ENCODE measurements at regions not wholly inside any gene's neighbourhood (a gene's known extent, or its start where the extent isn't known, plus 50 kb on each side); places are given as distances from the start of the nearest gene placed in this dataset.
"Not testable (repeated sequence)": the region's sequence is repeated elsewhere in the genome, so short reads cannot be mapped to it uniquely, and the experiment has no call there.

DNA sequence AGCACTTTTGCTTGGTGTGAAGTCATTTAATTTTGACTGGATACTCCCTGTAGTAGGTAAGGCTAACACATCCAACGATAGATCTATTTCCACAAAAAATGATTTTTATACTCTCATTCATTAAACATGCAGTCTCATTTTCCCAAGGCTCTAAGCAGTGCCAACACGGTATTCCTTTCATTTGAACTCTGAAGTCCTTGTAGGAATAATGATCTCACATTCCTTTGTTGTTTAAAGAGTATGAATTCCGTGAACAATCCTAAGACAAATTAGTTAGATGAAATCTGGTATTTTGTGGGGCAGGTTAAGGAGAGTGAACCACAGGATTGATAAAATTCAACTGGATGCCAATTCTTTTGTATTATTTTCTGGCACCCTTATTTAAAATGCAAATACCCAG, 66.6 kb downstream of the LACC1 start:
- no peak for DNase-seq
- Histone ChIP-seq H3K4me1 (no peaks in the 10 kb centered on the region), H3K36me3 (no peaks in the 10 kb centered on the region), H3K27me3 (no peaks in the 10 kb centered on the region), H3K4me3 (no peak overlapping the region), H3K27ac (no peak overlapping the region), H3K9me3 (no peaks in the 10 kb centered on the region)
- TF ChIP-seq POLR2A (IDR thresholded peaks at IDR 0.05) (no peak), EP300 (IDR thresholded peaks at IDR 0.05; ENCODE audit: low read depth) (no peak), POLR2AphosphoS5 (IDR thresholded peaks at IDR 0.05) (no peak)
- TF ChIP-seq, protein P1, sequence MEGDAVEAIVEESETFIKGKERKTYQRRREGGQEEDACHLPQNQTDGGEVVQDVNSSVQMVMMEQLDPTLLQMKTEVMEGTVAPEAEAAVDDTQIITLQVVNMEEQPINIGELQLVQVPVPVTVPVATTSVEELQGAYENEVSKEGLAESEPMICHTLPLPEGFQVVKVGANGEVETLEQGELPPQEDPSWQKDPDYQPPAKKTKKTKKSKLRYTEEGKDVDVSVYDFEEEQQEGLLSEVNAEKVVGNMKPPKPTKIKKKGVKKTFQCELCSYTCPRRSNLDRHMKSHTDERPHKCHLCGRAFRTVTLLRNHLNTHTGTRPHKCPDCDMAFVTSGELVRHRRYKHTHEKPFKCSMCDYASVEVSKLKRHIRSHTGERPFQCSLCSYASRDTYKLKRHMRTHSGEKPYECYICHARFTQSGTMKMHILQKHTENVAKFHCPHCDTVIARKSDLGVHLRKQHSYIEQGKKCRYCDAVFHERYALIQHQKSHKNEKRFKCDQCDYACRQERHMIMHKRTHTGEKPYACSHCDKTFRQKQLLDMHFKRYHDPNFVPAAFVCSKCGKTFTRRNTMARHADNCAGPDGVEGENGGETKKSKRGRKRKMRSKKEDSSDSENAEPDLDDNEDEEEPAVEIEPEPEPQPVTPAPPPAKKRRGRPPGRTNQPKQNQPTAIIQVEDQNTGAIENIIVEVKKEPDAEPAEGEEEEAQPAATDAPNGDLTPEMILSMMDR (IDR thresholded peaks at IDR 0.05) = no peak
- 82 to 89% methylated on average over 3 of the region's 3 CpGs for WGBS, 2 donors (ENCODE audit: low coverage in 1 of 2)
- in situ Hi-C loops (cut with MboI; ENCODE audit: low pct_ligation_motif_present in 1 of 4, low pct_unique_long_range_greater_than_20kb in 1 of 4, low sequenced_read_pairs in 3 of 4) (no loop called here), intact Hi-C loops (cut with DNase I; ENCODE audit: low total_unique reads) (no loop called here)

DNA sequence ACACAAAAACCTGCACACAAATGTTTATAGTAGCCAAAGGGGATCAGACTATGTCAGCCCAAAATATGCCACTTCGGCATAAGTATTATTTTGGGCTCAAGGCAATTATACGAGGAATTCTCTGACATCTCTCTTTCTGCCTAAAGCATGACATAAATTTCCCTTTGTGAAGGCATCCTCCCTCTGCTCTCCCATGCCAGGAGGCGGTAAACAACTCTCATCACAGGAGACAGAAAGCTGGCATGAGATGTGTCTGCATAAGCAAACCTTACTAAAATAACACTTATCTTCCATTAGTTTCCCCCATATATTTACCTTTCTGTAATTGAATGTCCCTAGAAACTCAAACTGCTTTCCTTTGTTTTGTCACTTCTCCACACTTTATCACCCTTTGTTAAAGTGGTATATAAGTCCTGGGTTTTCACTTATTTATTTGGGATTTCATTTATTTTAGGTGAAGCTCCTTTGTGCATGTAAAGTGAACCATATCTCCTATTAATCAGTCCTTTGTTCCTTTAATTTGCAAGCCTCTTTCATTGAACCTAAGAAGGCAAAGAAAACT, 68.3 kb downstream of the LACC1 start:
- no peak overlapping the region for H3K4me3 ChIP-seq
- DNase-seq = no peak
- H3K4me1 ChIP-seq = no peaks in the 10 kb centered on the region
- no peaks in the 10 kb centered on the region for H3K9me3 ChIP-seq
- H3K27me3 ChIP-seq = no peaks in the 10 kb centered on the region
- no peaks in the 10 kb centered on the region for H3K36me3 ChIP-seq
- TF ChIP-seq, protein P1 (IDR thresholded peaks at IDR 0.05) = no peak
- no peak for TF ChIP-seq POLR2AphosphoS5 (IDR thresholded peaks at IDR 0.05)
- no peak for TF ChIP-seq EP300 (IDR thresholded peaks at IDR 0.05; ENCODE audit: low read depth)
- TF ChIP-seq POLR2A (IDR thresholded peaks at IDR 0.05) = no peak
- intact Hi-C loops (cut with DNase I; ENCODE audit: low total_unique reads) (no loop called here), in situ Hi-C loops (cut with MboI; ENCODE audit: low pct_ligation_motif_present in 1 of 4, low pct_unique_long_range_greater_than_20kb in 1 of 4, low sequenced_read_pairs in 3 of 4) (no loop called here)
- 67 to 93% methylated on average over 3 of the region's 3 CpGs for WGBS, 2 donors (ENCODE audit: low coverage in 1 of 2)
- no peak overlapping the region for H3K27ac ChIP-seq

- Histone ChIP-seq H3K36me3 (no peaks in the 10 kb centered on the region), H3K27ac (no peak overlapping the region), H3K4me1 (no peaks in the 10 kb centered on the region), H3K4me3 (no peak overlapping the region), H3K9me3 (no peaks in the 10 kb centered on the region), H3K27me3 (no peaks in the 10 kb centered on the region)
- intact Hi-C loops (cut with DNase I; ENCODE audit: low total_unique reads) = no loop called here
- TF ChIP-seq EP300 (IDR thresholded peaks at IDR 0.05; ENCODE audit: low read depth) = no peak
- no peak for TF ChIP-seq POLR2A (IDR thresholded peaks at IDR 0.05)
- TF ChIP-seq POLR2AphosphoS5 (IDR thresholded peaks at IDR 0.05) = no peak
- TF ChIP-seq, protein P1 (IDR thresholded peaks at IDR 0.05) = no peak
- 71% methylated on average over 2 of the region's 2 CpGs; no CpG with 5 or more reads in 1 of the 2 donors for WGBS, 2 donors (ENCODE audit: low coverage in 1 of 2)
- DNase-seq = no peak
- in situ Hi-C loops (cut with MboI; ENCODE audit: low pct_ligation_motif_present in 1 of 4, low pct_unique_long_range_greater_than_20kb in 1 of 4, low sequenced_read_pairs in 3 of 4) = no loop called here
Measured at GRCh38 chr13:43953370-43953769, 73.7 kb downstream of the LACC1 start.

GRCh38 chr13:43956975-43957374, 77.3 kb downstream of the LACC1 start:
- DNase-seq; intact Hi-C loops (cut with DNase I; ENCODE audit: low total_unique reads); H3K27ac ChIP-seq; H3K9me3 ChIP-seq; H3K4me1 ChIP-seq; in situ Hi-C loops (cut with MboI; ENCODE audit: low pct_ligation_motif_present in 1 of 4, low pct_unique_long_range_greater_than_20kb in 1 of 4, low sequenced_read_pairs in 3 of 4); H3K27me3 ChIP-seq; H3K36me3 ChIP-seq; H3K4me3 ChIP-seq: not testable (repeated sequence)
- 85 to 100% methylated on average over 1 of the region's 1 CpG for WGBS, 2 donors (ENCODE audit: low coverage in 1 of 2)

GRCh38 chr13:43959291-43959690, 79.6 kb downstream of the LACC1 start:
- no peaks in the 10 kb centered on the region for H3K27me3 ChIP-seq
- no peaks in the 10 kb centered on the region for H3K36me3 ChIP-seq
- intact Hi-C loops (cut with DNase I; ENCODE audit: low total_unique reads) = no loop called here
- H3K9me3 ChIP-seq = no peaks in the 10 kb centered on the region
- H3K27ac ChIP-seq = no peak overlapping the region
- DNase-seq = no peak
- no peak overlapping the region for H3K4me3 ChIP-seq
- in situ Hi-C loops (cut with MboI; ENCODE audit: low pct_ligation_motif_present in 1 of 4, low pct_unique_long_range_greater_than_20kb in 1 of 4, low sequenced_read_pairs in 3 of 4) = no loop called here
- no peaks in the 10 kb centered on the region for H3K4me1 ChIP-seq
- 83 to 98% methylated on average over 1 to 2 of the region's 2 CpGs for WGBS, 2 donors (ENCODE audit: low coverage in 1 of 2)
- TF ChIP-seq, protein P1 (IDR thresholded peaks at IDR 0.05) = no peak
- no peak for TF ChIP-seq POLR2AphosphoS5 (IDR thresholded peaks at IDR 0.05)
- no peak for TF ChIP-seq POLR2A (IDR thresholded peaks at IDR 0.05)
- TF ChIP-seq EP300 (IDR thresholded peaks at IDR 0.05; ENCODE audit: low read depth) = no peak

All from transverse colon (tissue), 4 donors.